ENCODE measurements at regions not wholly inside any gene's neighbourhood (a gene's known extent, or its start where the extent isn't known, plus 50 kb on each side); places are given as distances from the start of the nearest gene placed in this dataset.

- TF ChIP-seq CTCF (IDR thresholded peaks at IDR 0.05) = no peak
- TF ChIP-seq POLR2A (IDR thresholded peaks at IDR 0.05) = no peak
- no peak for TF ChIP-seq POLR2AphosphoS5 (IDR thresholded peaks at IDR 0.05)
- no peak for TF ChIP-seq EP300 (IDR thresholded peaks at IDR 0.05)
These were observed 375.2 kb upstream of the RPS6KA3 start for GRCh38 chrX:20641954-20642353.

Data from gastroesophageal sphincter (tissue), 3 donors.